ENCODE measurements at regions not wholly inside any gene's neighbourhood (a gene's known extent, or its start where the extent isn't known, plus 50 kb on each side); places are given as distances from the start of the nearest gene placed in this dataset.

- TF ChIP-seq CTCF (IDR thresholded peaks at IDR 0.05) (peak; percentile 60 to 67 (median 64)), POLR2A (IDR thresholded peaks at IDR 0.05) (no peak)
These were observed 63.5 kb downstream of the OTOL1 start for GRCh38 chr3:161560008-161560637.
